NCI-H1436 (cell line): ENCODE measurements at regions not wholly inside any gene's neighbourhood (a gene's known extent, or its start where the extent isn't known, plus 50 kb on each side); places are given as distances from the start of the nearest gene placed in this dataset.

Experiments
- DNase-seq: peaks from one replicate; lab custom pipeline; 2025; lab: John Stamatoyannopoulos, UW

DNA sequence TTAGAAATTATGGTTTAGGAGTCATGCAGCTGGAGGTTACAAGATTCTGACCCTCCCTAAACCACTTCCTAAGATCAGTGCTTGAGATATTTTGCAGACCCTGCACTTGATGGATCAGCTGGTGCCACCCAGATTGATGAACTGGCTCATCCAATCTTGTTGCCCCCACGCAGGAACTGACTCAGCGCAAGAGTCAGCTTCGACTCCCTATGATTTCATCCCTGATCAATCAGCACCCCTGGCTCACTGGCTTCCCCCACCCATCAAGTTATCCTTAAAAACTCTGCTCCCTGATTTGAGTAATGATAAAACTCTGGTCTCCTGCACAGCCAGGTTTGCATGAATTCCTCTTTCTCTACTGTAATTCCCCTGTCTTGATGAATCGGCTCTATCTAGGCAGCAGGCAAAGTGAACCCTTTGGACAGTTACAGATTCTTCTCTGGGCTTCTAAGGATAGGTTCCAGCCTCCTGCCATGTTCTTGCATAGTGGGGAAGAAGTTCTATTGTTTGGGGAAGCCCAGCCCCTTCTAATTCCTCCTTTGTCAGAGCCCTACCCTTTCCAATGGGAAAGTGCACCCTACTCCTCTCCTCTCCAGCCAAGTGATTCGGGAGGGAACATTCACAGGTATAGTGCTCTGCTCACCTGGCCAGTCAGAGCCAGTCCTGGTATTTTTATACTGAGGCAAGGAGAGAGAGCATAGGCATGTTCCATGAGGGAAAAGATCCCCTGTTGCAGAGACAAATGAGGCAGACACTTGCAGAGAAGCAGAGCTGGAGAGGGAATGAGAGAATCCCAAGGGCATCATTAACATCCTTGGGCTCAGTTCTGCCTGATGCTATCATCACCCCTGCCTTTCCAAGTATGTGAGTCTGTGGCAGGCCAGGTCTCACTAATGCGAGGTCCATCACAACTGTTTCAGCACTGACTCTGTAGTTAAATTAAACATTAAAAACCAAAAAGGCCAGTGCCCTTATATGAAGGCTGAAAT is 224.4 kb upstream of the GALNT17 start:
- DNase-seq: no peak

DNA sequence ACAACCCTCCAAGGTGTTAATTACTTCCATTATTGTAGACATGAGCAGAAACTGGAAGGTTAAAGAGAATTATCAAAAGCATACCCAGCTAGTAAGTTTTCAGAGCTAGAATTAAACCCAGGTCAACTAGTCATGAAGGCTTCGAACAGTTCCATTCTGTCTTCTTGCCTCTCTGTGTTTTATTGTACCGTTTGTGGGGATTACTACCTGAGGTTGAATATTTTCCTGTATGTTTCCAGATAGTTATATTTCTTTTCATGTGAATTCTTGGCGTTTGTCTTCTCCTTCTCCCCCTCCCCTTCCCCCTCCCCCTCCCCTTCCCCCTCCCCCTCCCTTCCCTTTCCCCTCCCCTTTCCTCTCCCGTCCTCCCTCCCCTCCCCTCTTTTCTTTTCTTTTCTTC is 218.0 kb upstream of the GALNT17 start:
- DNase-seq: no peak

DNA sequence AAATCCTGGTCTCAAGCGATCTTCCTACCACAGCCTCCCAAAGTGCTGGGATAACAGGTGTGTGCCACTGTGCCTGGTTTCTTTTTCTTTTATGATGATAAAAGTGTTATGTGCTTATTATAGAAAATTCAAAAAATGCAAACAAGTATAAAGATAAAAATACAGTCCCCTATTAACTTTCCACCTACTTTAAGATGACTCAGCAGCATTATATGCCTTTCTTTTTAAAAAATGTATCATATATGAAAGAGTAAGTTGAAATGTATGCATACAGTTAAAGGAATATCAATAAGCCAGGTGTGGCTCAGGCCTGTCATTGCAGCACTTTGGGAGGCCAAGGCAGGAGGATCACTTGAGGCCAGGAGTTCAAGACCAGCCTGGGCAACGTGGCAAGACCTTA is 216.9 kb upstream of the GALNT17 start:
- no peak for DNase-seq

DNA sequence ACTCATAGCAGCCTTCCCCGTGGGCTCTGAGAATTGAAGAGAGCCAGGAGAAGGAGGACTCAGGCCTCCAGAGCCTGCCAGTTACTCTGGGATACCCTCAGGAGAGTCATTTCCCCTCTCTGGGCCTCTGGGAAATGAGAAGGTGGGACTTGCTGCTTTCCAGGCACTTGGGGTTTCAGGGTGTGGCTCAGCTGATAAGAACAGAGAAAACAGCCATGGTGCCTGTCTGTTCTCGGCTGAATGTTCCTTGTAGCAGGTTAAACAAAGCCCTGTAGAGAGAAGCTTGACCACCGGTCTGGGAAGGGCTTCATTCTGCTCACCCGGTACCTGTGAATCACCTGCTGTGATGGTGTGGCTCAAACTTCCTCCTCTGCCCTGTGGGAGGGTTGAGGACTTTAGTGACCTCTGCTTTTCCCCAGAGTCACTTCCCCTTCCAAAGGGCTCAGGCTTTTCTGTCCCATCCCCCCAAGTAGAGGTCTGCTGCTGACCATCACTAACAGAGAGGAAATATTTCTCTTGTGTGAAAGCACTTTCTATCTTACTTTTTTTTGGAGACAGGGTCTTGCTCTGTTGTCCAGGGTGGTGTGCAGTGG is 212.4 kb upstream of the GALNT17 start:
- DNase-seq: no peak

DNA sequence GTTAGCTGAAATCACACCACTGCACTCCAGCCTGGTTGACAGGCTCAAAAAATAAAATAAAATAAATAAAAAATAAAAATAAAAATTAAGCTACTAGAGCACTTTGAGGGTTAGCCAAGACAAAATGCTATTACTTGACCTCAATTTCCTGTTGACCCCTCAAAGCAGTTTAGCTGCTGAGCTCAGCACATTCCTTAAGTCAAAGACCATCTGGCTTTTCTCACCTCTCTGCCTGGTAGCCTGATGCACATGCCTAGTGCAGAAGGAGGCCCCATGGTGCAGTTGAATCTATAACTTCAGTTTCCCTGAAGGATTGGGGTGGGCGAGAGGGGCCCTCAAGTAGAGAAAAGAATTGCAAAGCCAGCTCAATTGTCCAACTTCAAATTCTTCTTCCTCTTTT is 211.1 kb upstream of the GALNT17 start:
- DNase-seq: no peak

DNA sequence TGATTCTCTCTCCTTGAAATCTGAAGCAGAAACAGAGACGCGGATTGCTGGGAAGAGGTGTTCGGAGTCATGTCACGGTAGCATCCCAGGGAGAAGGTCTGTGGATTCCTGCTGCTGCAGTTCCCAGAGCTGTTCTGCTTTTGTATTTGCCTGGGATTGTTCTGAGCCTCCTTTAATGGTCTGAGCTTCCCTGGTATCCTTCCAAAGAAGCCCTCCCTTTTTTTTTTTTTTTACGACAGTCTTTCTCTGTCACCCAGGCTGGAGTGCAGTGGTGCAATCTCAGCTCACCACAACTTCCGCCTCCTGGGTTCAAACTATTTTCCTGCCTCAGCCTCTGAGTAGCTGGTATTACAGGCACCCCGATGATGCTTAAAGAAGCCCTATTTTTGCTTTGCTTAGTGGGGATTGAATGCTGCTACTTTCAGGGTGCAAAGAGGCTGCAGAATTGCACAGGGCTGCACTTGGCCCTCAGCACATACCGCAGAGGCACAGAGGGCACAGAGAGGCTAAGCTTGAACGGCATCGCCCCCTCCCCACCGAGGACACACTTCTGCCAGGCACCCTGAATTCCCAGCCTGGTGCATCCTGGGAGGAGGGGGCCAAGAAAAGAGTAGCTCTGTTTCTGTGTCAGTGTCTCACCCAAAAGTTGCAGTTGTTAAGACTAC is 208.6 kb upstream of the GALNT17 start:
- no peak for DNase-seq

DNA sequence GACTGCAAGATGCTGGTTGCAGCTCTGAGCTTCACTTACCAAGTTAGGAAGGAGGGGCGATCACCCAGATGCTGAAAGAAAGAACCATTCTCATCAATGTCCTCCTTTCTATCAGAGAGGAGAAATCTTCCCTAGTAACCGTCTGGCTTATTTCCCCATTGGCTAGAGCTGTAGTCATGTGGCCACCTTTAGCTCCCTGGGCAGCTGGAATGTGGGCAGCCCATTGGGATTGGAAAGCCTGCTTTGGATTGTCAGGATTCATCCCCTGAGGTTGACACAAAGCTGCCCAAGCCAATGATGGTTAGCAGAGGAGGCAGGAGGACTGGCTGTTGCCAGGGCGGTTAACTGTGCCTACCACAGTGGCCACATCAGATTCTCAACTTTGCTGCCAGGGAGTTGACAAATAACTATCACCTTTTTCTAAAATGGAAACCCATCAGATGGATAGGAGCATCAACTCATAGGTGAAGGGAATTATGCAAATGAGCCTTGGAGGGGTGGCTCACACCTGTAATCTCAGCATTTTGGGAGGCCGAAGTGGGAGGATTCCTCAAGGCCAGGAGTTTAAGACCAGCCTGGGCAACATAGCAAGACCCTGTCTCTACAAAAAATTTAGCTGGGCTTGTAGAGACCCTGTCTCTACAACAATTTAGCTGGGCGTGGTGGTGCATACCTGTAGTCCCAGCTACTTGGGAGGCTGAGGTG is 206.4 kb upstream of the GALNT17 start:
- DNase-seq: no peak

DNA sequence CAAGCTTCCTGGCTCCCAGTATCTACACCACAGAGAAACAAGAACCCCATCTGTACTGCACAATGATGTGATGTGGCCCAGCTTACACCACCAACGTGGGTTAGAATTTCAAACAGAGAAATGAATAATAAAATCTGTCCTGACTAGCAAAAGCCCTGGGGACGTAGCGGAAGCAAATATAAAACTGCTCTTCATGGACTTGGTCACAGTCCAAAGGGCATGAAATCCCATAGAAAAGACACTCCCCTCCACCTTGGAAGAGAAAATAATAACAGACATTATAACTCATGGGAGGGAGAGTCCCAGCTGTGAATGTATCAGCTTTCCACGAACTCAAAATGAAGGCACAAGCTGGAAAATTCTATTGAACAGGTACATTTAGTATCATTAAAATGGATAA is 205.3 kb upstream of the GALNT17 start:
- DNase-seq: no peak

DNA sequence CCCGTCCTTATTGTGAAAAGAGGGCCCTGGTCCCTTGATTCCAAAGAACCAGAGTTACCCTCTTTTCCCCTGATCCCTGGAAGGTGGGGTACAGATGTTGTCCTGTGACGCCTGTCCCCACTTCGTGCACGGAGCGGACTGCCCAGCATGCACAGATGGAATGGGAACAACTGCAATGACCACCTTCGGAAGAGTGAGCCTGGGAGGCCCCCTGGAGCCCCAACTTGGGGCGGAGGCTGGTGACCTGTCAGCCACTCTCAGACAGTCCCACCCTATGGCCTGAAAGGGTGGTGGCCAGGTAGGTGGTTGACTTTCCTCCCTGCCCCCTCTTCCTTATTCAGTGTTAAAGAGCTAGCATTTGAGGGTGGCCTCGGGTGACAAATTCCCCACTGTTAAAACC is 196.6 kb upstream of the GALNT17 start:
- DNase-seq: no peak

DNA sequence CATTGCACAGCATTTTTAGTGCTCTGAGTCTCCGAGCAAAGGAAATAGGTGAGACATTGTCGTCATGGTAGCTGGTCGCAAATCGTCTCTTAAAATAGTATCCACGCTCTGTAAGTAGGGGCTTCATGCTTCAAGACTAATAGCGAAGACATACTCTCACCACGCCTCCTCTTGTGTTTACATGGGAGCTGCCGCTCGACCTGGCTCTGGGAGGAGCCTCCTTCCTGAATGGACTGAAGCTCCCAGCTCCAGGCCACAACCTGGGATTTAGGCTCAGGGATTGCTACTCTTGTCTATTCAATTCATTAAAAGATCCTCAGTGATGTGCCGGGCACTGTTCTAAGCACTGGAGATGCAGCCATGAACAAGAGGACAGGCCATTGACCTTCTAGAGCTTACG is 196.1 kb upstream of the GALNT17 start:
- no peak for DNase-seq

DNA sequence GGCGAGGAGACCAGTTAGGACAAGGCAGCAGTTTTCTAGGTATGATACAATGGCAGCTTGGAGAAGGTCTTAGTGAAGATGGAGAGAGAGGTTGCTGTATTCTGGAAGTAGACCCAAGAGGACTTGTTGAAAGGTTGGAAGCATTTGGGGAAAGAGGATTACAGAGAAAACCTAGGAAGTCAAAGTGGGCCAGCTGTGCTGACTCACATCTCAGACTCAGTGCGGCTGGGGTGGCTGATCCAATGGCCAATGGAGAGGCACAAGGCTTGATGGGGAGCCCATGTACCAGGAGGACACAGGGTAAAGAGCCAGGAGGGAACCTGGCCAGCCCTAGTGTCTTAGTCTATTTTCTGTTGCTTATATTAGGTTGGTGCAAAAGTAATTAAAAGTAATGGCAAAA is 194.5 kb upstream of the GALNT17 start:
- DNase-seq: no peak

DNA sequence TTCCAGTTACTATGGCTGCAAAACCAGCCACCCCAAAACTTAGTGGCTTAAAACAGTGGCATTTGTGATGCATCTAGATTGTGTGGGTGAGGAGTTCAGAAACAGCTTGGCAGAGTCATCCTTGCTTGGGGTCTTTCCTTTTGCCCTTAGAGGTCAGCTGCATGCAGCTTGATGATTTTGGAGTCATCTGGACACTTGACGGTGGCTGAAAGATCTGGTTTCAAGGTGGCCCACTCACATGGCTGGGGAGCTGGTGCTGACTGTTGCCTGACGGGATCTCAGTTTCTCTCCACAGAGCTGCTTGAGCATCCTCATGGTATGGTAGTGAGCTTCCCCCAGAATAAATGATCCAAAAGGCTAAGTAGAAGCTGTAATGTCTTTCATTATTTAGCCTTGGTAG is 191.3 kb upstream of the GALNT17 start:
- DNase-seq: no peak

DNA sequence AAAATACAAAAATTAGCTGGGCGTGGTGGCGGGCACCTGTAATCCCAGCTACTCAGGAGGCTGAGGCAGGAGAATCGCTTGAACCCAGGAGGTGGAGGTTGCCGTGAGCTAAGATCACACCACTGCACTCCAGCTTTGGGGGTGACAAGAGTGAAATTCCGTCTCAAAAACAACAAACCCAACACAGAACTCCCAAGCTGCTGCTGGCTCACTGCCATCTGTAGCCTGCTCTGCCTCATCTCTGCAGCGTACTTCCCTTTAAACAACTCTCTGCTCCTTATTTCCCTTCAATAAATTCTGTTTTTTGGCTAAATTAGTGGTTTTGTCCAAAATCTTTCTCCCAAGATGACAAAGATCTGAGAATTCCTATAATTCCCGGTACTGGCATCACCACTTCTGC is 189.2 kb upstream of the GALNT17 start:
- no peak for DNase-seq

DNA sequence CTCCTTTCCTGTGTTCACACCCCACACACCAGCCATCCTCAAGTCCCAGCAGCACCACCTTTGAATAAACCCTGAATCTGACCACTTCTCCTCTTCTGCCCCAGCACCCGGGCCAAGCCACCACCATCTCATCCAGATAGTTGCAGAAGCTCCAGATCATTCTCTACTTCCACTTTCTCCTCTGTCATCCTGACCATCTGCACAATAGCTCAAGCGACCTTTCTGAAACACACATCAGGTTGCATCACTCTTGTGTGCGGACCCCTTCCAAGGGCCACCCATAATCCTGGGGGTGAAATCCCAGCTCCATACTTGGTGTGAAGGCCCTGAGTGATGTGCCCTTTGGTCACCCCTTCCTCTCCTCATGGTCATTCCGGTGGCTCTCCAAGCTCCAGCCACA is 187.4 kb upstream of the GALNT17 start:
- DNase-seq: no peak

DNA sequence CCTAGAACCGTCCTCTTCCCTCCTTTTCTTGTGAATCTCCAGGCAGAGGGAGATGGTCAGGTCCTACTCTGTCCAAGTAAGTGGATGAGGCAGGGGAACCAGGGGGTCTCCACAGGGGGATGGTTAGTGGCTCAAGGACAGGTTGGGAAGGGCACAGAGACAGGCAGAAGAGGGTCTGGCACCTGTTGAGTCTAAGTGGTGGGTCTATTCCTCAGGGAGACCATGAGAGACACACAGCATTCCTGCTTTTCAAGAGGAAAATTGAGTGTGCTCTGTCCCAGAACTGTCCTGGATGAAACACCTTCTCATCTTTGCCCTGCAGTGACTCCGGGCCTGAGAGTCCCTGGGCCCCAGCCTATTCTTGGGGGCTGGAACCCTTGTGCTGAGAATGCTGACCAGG is 184.8 kb upstream of the GALNT17 start:
- DNase-seq: no peak

DNA sequence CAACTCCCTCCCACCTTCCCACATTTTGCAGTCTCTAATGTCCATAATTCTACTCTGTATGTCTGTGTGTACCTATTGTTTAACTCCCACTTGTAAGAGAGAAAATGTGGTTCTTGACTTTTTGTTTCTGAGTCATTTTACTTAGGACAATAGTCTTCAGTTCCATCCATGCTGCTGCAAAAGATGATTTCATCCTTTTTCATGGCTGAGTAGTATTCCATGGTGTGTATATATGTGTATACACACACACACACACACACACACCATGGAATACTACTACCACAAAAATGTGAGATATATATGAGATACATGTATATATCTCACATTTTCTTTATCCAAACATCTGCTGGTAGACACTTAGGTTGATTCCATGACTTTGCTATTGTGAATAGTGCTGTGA is 182.1 kb upstream of the GALNT17 start:
- no peak for DNase-seq

DNA sequence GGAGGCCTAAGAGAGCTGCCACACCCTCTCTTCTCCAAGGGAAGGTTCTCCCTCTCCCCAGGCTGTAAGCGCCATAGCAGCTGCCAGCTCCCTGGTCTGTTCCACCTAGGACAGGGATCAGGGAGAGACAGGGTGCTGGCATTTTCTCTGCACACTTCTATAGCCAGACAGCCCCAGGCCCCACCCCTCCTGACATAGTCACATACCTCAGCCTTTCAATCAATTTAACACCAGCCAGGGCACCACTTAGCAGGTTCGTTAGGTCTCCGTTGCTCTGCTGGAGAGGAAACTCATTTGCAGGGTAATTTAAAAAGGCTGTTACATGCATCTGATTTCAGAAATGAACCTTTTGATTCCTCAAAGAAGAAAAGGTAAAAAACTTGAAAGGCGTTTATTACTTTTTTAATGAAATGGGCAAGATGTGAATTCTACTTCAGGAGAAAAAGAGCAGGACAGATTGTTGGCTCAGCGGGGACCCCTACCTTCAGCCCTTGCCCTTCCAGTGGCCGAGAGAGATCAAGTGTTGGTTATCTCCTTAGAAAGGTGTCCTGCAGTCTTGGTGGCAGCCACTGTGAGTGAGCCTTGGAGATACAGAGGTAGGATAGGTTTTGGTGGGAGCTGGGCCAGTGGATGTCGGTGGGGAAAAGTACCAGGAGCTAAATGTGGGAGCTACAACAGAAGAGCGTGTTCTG is 180.5 kb upstream of the GALNT17 start:
- DNase-seq: no peak

DNA sequence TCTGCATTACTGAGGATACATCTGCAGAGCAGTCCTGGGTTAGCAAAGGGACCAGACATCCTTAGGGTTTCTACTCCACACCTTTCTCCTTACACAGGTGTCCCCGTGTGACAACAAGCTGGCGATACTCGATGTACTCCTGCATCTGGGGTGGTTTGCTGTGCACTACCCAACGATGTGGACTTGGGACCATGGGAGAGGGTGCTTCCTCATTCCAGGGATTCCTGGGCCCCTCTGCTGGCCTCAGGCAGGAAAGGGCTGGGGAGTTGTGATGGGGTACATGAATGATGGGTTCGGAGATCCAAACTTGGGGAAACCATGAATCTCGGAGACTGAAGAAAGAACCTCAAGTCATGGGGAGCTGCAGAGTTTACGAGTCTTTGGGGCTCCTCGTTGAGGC is 179.6 kb upstream of the GALNT17 start:
- no peak for DNase-seq

DNA sequence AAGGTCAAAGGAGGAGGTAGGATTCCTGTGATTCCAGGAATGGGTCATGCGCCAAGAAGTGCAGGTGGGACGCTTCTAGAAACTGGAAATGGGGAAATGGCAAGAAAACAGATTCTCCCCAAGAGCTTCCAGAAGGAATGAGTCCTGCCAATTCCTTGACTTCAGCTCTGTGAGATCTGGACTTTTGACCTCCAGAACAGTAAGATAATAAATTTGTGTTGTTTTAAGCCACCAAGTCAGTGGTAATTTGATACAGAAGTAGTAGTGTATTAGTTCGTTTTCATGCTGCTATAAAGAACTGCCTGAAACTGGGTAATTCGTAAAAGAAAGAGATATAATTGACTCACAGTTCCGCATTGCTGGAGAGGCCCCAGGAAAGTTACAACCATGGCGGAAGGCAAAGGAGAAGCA is 178.6 kb upstream of the GALNT17 start:
- no peak for DNase-seq

DNA sequence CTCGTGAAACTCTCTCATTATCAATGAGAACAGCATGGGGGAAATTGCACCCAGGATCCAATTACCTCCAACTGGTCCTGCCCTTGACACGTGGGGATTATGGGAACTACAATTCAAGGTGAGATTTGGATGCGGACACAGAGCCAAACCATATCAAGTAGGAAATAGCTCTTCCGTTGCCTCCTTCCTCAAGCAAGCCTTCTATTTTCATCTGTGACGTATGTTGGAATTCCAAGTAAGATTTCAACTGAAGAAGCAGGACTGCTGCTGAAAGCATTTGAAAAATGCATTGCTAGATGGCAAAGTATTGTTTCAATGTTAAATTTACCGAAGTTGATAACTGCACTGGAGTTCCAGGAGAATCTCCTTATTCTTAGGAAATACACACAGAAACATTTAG is 178.1 kb upstream of the GALNT17 start:
- DNase-seq: no peak

DNA sequence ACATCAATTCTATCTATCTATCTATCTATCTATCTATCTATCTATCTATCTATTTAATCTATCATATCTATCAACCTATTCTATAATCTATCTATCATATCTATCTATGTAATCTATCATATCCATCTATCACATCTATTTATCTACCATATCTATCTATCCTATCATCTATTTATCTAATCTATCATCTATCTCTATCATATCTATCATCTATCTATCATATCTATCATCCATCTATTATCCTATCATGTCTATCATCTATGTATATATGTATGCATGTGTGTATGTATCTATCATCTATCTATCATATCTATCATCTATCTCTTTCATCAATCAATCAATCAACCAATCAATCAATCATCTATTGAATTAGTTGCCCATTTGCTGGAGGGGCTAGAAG is 159.3 kb upstream of the GALNT17 start:
- DNase-seq: no peak

DNA sequence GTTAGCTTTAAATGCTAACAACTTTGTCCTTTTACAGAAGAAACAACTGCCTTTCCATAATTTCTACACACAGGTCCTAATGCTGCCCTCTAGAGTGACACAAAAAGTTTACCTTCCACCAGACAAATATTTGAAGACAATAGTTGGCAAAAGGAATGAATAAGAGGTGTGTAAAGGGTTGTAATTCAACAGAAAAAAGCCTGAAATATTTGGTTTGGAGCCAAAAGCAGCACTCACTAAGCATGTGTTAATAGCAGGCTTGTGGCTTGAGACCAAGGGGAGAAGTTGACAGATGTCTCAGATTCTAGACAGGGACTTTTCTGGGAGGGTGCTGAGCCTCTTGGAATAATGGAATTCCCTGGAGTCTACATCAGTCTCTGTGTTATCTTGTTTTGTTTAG is 156.2 kb upstream of the GALNT17 start:
- DNase-seq: no peak
